Subcutaneous abdominal adipose tissue (tissue), 5 donors: ENCODE measurements at regions not wholly inside any gene's neighbourhood (a gene's known extent, or its start where the extent isn't known, plus 50 kb on each side); places are given as distances from the start of the nearest gene placed in this dataset.

Source experiments
- H3K27ac ChIP-seq: one replicate; pipeline ENCODE4 v1.7.0; 2013; ENCODE audit warnings: low read depth, mild to moderate bottlenecking, inconsistent platforms, low read length, moderate library complexity
- H3K27me3 ChIP-seq, 5 donors: one replicate each; pipeline ENCODE4 v1.7.0; 2013; ENCODE audit warnings: low read length in 5 of 5, inconsistent platforms in 1 of 5; ENCODE audit not compliant: control insufficient read depth in 5 of 5, insufficient read depth in 4 of 5
- H3K36me3 ChIP-seq, 5 donors: one replicate each; pipeline ENCODE4 v1.7.0; 2013; ENCODE audit warnings: low read length in 5 of 5; ENCODE audit not compliant: control insufficient read depth in 5 of 5, insufficient read depth in 5 of 5
- H3K4me1 ChIP-seq, 5 donors: one replicate each; pipeline ENCODE4 v1.7.0; 2013; ENCODE audit warnings: low read length in 5 of 5, mild to moderate bottlenecking in 3 of 5, moderate library complexity in 1 of 5; ENCODE audit not compliant: control insufficient read depth in 5 of 5, insufficient read depth in 5 of 5
- H3K4me3 ChIP-seq, 5 donors: one replicate each; pipeline ENCODE4 v1.7.0; 2013; ENCODE audit warnings: low read length in 5 of 5, low read depth in 1 of 5
- H3K9ac ChIP-seq, 5 donors: one replicate each; pipeline ENCODE4 v1.7.0; 2013; ENCODE audit warnings: low read length in 5 of 5, mild to moderate bottlenecking in 4 of 5, moderate library complexity in 3 of 5
- H3K9me3 ChIP-seq, 5 donors: one replicate each; pipeline ENCODE4 v1.7.0; 2013; ENCODE audit warnings: low read length in 5 of 5; ENCODE audit not compliant: control insufficient read depth in 5 of 5
- donor health status: healthy.
- donor health status: healthy.
- donor health status: healthy.
- donor health status: healthy.
- donor health status: healthy.

DNA sequence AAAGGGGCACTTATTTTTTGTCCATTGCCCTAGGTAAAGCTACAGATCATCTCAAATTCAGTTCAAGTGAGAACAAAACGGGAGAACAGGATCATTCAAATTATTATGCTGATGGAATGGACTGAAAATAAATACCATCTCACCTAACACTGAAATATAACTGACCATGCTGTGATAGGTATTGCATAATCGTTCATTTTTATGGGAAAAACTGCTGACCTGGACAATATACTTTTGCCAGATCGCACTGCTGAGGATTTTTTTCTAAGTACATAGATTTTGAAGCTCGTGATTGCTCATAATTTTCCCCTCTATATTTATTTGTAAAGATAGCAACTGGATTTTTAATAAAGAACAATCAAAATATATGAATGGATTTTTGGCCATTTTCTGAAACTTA, 636.6 kb upstream of the NEGR1 start:
- H3K4me1 ChIP-seq = no peaks in the 10 kb centered on the region
- H3K27ac ChIP-seq = no peak overlapping the region
- H3K4me3 ChIP-seq = no peak overlapping the region
- H3K9me3 ChIP-seq = no peaks in the 10 kb centered on the region
- no peaks in the 10 kb centered on the region for H3K36me3 ChIP-seq
- no peak overlapping the region for H3K9ac ChIP-seq
- H3K27me3 ChIP-seq = no peaks in the 10 kb centered on the region

DNA sequence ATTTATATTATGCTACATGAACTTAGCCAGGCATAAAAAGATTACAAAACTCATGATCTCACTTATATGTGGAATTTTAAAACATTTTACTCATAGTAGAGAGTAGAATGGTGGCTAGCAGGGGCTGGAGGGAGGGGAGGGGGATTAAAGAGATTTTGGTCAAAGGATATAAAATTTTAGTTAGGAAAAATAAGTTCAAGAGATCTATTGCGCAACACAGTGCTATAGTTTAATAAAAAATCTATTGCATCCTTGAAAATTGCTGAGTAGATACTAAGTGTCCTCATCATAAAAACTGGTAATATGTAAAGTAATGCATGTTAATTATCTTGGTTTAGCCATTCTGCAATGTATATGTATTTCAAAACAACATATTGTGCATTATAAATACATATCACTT, 635.6 kb upstream of the NEGR1 start:
- no peak overlapping the region for H3K9ac ChIP-seq
- H3K4me1 ChIP-seq = no peaks in the 10 kb centered on the region
- H3K9me3 ChIP-seq = no peaks in the 10 kb centered on the region
- no peaks in the 10 kb centered on the region for H3K27me3 ChIP-seq
- H3K36me3 ChIP-seq = no peaks in the 10 kb centered on the region
- no peak overlapping the region for H3K4me3 ChIP-seq
- no peak overlapping the region for H3K27ac ChIP-seq

DNA sequence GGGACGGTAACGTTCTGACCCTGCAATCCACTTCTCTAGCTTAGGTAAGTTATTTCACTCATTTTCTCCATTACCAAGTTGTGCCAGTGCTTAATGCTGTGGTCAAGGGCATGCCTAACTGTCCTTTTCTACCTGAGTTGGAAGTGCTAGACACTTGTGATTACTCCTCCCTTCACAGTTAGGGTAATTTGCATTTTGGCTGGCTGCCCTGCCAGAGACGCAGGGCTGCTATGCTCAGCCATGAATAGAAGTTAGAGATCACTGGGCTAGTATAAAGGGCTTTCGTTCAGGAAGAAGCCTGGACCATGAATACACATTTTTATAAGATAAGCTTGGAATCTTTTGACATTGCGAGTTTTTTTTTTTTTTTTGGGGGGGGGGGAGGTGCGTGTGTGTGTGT, 633.2 kb upstream of the NEGR1 start:
- no peaks in the 10 kb centered on the region for H3K27me3 ChIP-seq
- no peaks in the 10 kb centered on the region for H3K9me3 ChIP-seq
- no peaks in the 10 kb centered on the region for H3K36me3 ChIP-seq
- H3K27ac ChIP-seq = no peak overlapping the region
- H3K9ac ChIP-seq = no peak overlapping the region
- no peaks in the 10 kb centered on the region for H3K4me1 ChIP-seq
- H3K4me3 ChIP-seq = no peak overlapping the region

DNA sequence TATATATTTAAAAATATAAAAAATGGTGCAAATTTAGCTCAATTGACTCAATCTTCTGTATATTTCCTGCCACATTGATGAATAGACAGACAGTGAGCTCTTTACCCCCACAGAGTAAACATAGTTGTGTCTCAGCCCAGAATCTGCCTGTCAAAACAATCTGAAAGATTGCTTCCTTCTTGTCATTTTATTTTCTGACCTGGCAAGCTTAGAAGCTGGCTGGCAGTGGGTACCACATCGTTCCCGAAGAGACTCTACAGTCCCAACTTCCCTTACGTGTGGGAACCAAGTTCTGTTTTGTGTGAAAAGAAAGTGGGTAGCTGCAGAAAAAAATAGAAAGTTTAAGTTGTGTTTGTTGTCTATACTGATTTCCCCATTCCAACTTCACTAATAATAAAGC, 629.3 kb upstream of the NEGR1 start:
- no peak overlapping the region for H3K4me3 ChIP-seq
- H3K9ac ChIP-seq = no peak overlapping the region
- H3K4me1 ChIP-seq = no peaks in the 10 kb centered on the region
- no peaks in the 10 kb centered on the region for H3K27me3 ChIP-seq
- H3K36me3 ChIP-seq = no peaks in the 10 kb centered on the region
- no peak overlapping the region for H3K27ac ChIP-seq
- no peaks in the 10 kb centered on the region for H3K9me3 ChIP-seq

DNA sequence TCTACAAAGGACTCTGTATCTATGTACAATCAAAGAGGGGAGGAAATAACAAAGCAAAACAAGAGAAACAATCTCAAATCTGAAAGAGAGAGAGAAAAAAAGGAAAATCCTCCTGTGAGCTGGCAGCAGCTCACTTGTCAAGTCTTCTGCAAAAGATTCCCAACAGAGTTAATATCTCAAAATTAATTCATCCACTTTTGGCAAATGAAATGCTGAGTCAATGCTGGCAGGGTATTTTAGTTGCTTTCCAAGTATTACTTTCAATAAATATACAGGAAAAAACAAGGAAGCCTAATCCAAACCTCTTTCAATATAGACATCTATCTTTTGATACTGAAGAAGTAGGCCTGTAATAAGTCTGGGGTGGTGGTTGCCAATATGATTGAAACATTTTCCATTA, 613.9 kb upstream of the NEGR1 start:
- Histone ChIP-seq H3K27ac (no peak overlapping the region), H3K36me3 (no peaks in the 10 kb centered on the region), H3K27me3 (no peaks in the 10 kb centered on the region)

DNA sequence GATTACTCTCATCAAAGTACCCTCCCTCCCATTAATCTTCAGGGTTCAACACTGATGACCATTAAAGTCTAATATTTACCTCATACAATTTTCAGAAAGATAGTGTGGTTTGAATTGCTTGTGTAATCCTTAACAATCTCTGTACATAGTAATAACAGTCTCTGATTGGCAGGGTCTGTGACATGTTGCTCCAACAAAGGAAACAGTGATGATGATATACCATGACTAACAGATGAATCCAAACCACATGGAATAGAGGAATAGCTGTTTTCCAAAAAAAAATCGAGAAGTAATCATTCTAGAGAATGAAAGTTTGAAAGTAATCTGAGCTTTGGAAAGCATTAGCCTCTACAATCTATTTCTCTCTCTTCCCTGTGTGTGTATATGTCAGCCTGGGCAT, 610.1 kb upstream of the NEGR1 start:
- Histone ChIP-seq H3K4me1 (peaks cover 0 to 4% (median 0%) of the 10 kb centered on the region in 5 donors), H3K4me3 (no peak overlapping the region), H3K27me3 (no peaks in the 10 kb centered on the region), H3K27ac (no peak overlapping the region), H3K9ac (no peak overlapping the region), H3K36me3 (no peaks in the 10 kb centered on the region), H3K9me3 (no peaks in the 10 kb centered on the region)

More for the DNA sequence above, 613.9 kb upstream of the NEGR1 start:
- no peak overlapping the region for H3K9ac ChIP-seq
- H3K4me3 ChIP-seq = no peak overlapping the region
- no peaks in the 10 kb centered on the region for H3K9me3 ChIP-seq
- H3K4me1 ChIP-seq = peaks cover 0 to 4% (median 0%) of the 10 kb centered on the region in 5 donors

DNA sequence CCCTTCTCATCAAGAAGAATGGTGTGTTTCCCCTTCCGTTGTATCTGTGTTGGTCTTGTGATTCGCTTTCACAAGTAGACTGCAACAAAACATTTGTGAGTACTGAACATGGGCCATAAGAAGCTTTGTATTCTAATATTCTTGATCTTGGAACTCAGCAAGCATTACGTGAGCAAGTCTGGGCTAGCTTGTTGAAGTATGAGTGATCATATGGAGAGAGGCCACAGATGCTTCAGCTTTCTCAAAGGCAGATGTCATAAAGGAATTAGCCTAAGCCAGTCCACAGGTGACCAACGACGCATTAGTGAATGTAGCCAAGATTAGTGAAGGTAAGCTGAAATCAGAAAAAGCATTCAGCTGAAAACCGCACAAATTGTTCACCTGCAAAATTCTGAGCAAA, 609.6 kb upstream of the NEGR1 start:
- no peaks in the 10 kb centered on the region for H3K27me3 ChIP-seq
- no peaks in the 10 kb centered on the region for H3K36me3 ChIP-seq
- H3K4me1 ChIP-seq = peaks cover 0 to 4% (median 0%) of the 10 kb centered on the region in 5 donors
- H3K27ac ChIP-seq = no peak overlapping the region
- no peak overlapping the region for H3K9ac ChIP-seq
- no peak overlapping the region for H3K4me3 ChIP-seq
- H3K9me3 ChIP-seq = no peaks in the 10 kb centered on the region

DNA sequence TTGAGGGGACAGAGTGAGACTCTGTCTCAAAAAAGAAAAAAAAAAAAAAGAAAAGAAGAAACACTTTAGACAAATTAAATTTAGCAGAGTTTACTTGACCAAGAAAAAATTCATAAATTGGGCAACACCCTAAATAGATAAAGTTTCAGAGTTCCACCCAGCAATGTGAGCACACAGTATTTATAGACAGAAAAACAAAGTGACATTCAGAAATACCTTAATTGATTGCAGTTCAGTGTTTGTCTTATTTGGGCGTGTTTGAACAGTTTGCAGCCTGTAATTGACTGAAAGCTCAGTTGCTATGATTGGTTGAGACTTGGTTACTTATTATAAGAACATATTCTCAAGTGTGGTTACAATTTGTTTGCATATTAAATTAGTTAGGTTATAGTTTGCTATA, 603.5 kb upstream of the NEGR1 start:
- H3K9ac ChIP-seq = no peak overlapping the region
- no peak overlapping the region for H3K27ac ChIP-seq
- H3K27me3 ChIP-seq = no peaks in the 10 kb centered on the region
- H3K4me1 ChIP-seq = no peaks in the 10 kb centered on the region
- no peaks in the 10 kb centered on the region for H3K36me3 ChIP-seq
- H3K4me3 ChIP-seq = no peak overlapping the region
- H3K9me3 ChIP-seq = no peaks in the 10 kb centered on the region

DNA sequence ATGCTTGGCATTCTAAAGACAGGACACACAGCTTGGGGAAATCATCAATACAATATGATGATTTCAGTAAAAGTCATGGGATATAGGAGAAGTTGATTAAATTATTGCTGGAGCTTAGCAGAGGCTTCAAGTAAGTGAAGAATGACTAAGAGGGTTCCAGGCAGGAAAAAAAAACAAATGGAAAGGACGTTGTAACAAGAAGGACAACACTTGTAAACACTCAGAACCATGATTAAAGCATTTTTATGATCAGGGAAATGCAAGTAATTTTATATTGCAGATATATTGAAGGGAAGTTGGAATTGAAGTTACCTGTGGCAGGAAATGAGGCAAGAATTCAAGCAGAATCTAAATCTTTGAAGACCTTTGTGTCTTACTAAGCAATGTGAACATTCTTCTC, 602.7 kb upstream of the NEGR1 start:
- no peaks in the 10 kb centered on the region for H3K27me3 ChIP-seq
- no peak overlapping the region for H3K27ac ChIP-seq
- no peak overlapping the region for H3K4me3 ChIP-seq
- H3K9ac ChIP-seq = no peak overlapping the region
- no peaks in the 10 kb centered on the region for H3K36me3 ChIP-seq
- H3K9me3 ChIP-seq = no peaks in the 10 kb centered on the region
- H3K4me1 ChIP-seq = no peaks in the 10 kb centered on the region

DNA sequence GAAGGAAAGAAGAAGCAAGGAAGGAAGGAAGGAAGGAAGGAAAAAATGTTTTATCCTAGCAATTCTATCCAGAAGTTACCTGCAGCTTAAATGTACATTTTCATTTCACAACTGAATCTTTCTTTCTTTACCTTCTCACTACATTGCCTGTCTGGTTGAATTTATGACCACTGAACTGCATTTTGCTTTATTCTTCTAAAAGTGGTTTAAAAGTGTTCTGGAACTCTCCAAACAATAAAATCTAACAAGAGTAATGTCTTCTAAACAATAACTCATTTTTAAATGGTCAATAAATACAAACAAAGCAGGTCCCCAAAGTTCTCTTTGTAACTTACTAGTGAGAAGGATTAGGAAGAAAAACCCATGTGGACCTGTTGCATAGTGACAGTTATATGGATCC, 587.5 kb upstream of the NEGR1 start:
- Histone ChIP-seq H3K27me3 (no peaks in the 10 kb centered on the region), H3K27ac (no peak overlapping the region), H3K4me3 (no peak overlapping the region), H3K9ac (no peak overlapping the region), H3K36me3 (no peaks in the 10 kb centered on the region), H3K9me3 (no peaks in the 10 kb centered on the region), H3K4me1 (no peaks in the 10 kb centered on the region)

DNA sequence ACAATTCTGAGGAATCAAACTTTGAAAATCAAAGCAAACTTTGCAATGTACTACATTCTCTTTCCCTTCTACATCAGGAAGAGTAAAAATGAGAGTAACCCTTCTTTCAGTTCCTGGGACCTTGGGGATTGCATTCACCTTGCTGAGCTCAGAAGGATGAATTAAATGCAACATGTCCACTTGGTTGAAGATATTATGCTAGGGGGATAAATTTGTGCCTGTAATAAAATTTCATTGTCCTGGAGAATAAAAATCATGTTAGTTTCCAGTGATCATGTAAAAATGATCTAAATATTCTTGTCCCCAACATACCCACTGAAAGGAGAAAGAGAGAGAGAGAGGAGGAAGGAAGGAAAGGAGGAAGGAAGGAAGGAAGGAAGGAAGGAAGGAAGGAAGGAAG, 587.1 kb upstream of the NEGR1 start:
- no peaks in the 10 kb centered on the region for H3K27me3 ChIP-seq
- H3K9ac ChIP-seq = no peak overlapping the region
- H3K4me3 ChIP-seq = no peak overlapping the region
- no peaks in the 10 kb centered on the region for H3K9me3 ChIP-seq
- no peaks in the 10 kb centered on the region for H3K36me3 ChIP-seq
- H3K27ac ChIP-seq = no peak overlapping the region
- H3K4me1 ChIP-seq = no peaks in the 10 kb centered on the region
